PC-3 (cell line): ENCODE measurements at regions not wholly inside any gene's neighbourhood (a gene's known extent, or its start where the extent isn't known, plus 50 kb on each side); places are given as distances from the start of the nearest gene placed in this dataset.

Experiments
- EZH2 ChIP-seq: fragments of 300-600 bp; sonication (generic); IDR thresholded peaks from one replicate; pipeline ENCODE4 v1.6.1; 2017; ENCODE audit warnings: antibody characterized with exemption, mild to moderate bottlenecking, low read length; ENCODE audit not compliant: unreplicated experiment
- EZH2phosphoT487 ChIP-seq: fragments of 300-600 bp; sonication (generic); IDR thresholded peaks from 2 replicates; pipeline ENCODE4 v1.6.1; 2018; ENCODE audit warnings: mild to moderate bottlenecking, antibody characterized with exemption, low read length, borderline replicate concordance
- TF ChIP-seq, protein P1 (sequence below): fragments of 300-600 bp; sonication (generic); conservative IDR thresholded peaks from 2 replicates; pipeline ENCODE4 v1.5.1; 2017; ENCODE audit warnings: antibody characterized with exemption, low read depth, mild to moderate bottlenecking, low read length

DNA sequence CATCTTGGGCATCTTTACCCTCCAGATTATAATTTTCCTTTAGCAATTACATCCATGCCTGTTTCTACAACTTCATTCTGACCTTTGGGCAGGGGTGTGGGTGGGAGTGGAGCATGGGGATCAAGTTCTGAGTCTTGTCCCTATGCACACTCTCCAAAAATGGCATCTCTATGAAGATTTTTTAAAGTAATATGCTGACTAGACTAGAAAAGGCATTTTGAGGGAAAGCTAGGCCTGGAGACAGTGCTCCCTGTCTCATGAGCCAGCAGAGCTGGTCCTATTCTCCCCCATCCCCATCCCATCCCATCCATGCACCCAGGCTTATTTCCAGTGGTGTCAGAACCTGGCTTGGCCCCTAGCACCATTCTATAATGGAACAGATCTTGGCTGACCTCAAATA lies 398.0 kb upstream of the SLC24A2 start:
- TF ChIP-seq, protein P1, sequence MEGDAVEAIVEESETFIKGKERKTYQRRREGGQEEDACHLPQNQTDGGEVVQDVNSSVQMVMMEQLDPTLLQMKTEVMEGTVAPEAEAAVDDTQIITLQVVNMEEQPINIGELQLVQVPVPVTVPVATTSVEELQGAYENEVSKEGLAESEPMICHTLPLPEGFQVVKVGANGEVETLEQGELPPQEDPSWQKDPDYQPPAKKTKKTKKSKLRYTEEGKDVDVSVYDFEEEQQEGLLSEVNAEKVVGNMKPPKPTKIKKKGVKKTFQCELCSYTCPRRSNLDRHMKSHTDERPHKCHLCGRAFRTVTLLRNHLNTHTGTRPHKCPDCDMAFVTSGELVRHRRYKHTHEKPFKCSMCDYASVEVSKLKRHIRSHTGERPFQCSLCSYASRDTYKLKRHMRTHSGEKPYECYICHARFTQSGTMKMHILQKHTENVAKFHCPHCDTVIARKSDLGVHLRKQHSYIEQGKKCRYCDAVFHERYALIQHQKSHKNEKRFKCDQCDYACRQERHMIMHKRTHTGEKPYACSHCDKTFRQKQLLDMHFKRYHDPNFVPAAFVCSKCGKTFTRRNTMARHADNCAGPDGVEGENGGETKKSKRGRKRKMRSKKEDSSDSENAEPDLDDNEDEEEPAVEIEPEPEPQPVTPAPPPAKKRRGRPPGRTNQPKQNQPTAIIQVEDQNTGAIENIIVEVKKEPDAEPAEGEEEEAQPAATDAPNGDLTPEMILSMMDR, result no peak
- TF ChIP-seq EZH2 (no peak), EZH2phosphoT487 (no peak)
